ENCODE measurements at regions not wholly inside any gene's neighbourhood (a gene's known extent, or its start where the extent isn't known, plus 50 kb on each side); places are given as distances from the start of the nearest gene placed in this dataset.

DNA sequence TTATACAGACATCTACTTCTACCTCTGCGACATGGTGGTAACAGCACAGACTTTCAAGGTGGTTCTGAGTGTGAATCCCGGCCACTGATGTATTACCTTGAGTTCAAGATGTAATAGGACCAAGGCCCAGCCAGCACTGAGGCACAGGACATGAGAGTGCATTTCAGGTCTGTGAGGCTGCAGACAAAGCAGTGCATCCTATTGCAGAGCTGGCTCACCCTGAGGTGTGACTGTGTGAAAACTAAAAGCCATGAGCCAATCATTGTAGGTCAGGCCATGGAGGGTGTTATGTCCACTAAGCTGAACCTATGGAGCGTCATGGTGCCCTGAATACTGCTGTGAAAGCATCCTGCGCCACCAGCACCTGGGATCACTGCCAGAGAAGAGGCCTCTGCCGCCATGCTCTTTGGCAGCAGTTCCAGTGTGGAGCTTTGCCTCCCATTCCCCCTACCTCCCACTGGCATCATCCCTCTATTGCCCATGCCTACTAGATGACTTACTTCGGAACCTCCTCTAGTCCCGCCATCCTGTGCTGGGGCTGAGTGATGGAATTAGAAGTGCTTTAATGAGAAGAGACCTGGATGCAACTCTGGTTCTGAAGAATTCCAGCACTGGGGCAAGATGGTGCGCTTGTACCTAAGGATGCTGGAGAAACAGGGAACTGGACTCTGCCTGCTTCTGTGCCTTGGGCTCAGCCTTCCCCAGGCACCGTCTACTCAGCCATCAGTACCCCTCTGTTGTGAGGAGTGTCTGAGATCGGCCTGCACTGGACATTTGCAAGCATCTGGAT lies 112.0 kb upstream of the RMDN2 start:
- no peaks in the 10 kb centered on the region for H3K9me3 ChIP-seq
- DNase-seq, result no peak
- peaks cover 0 to 10% (median 0%) of the 10 kb centered on the region in 4 donors for H3K4me1 ChIP-seq
- no peak overlapping the region for H3K27ac ChIP-seq
- TF ChIP-seq, protein P1, sequence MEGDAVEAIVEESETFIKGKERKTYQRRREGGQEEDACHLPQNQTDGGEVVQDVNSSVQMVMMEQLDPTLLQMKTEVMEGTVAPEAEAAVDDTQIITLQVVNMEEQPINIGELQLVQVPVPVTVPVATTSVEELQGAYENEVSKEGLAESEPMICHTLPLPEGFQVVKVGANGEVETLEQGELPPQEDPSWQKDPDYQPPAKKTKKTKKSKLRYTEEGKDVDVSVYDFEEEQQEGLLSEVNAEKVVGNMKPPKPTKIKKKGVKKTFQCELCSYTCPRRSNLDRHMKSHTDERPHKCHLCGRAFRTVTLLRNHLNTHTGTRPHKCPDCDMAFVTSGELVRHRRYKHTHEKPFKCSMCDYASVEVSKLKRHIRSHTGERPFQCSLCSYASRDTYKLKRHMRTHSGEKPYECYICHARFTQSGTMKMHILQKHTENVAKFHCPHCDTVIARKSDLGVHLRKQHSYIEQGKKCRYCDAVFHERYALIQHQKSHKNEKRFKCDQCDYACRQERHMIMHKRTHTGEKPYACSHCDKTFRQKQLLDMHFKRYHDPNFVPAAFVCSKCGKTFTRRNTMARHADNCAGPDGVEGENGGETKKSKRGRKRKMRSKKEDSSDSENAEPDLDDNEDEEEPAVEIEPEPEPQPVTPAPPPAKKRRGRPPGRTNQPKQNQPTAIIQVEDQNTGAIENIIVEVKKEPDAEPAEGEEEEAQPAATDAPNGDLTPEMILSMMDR (IDR thresholded peaks at IDR 0.05), result no peak
- TF ChIP-seq POLR2A (IDR thresholded peaks at IDR 0.05), result no peak
- no peaks in the 10 kb centered on the region for H3K27me3 ChIP-seq
- H3K36me3 ChIP-seq, result no peaks in the 10 kb centered on the region
- H3K4me3 ChIP-seq, result no peak overlapping the region

DNA sequence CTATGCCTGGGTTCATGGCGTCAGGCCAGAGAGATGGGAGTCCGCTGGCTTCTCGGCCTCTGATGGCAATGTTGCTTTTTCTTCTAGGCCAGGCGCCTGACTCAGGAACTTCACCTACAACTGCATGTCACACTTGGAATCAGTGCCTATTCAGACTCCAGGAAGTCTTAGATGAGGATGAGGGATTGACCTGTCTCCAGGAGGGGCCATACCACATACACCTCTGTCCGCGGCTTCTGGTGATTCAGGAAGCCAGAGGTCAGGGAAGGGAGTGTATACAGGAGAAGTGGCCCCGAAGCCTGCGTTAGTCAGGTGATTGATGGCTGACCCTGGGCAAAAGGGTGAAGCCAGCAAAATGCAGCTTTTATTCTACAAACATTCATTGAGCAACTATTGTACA lies 109.1 kb upstream of the RMDN2 start:
- Histone ChIP-seq H3K9me3 (no peaks in the 10 kb centered on the region), H3K4me1 (no peaks in the 10 kb centered on the region), H3K4me3 (no peak overlapping the region), H3K27ac (no peak overlapping the region), H3K36me3 (no peaks in the 10 kb centered on the region), H3K27me3 (no peaks in the 10 kb centered on the region)
- TF ChIP-seq, protein P1 (IDR thresholded peaks at IDR 0.05), result no peak
- no peak for TF ChIP-seq POLR2A (IDR thresholded peaks at IDR 0.05)
- no peak for DNase-seq

DNA sequence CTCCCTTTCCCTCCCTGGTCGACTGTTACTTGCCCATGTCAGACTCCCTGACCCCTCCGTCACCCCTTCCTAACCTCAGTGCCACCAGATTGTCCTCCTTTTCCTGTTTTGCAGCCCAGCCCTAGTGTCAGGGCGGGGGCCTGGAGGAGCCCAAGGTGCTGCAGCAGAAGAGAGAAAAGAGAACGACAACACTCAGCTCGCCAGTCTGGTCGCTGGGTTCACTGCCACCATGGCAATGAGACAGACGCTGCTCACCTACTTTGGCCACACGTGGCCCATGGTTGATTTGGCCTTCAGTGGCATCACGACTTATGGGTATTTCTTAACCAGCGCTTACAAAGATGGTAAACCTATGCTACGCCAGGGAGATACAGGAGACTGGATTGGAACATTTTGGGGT lies 108.4 kb upstream of the RMDN2 start:
- Histone ChIP-seq H3K27me3 (no peaks in the 10 kb centered on the region), H3K4me1 (no peaks in the 10 kb centered on the region), H3K4me3 (no peak overlapping the region), H3K27ac (no peak overlapping the region), H3K36me3 (no peaks in the 10 kb centered on the region), H3K9me3 (no peaks in the 10 kb centered on the region)
- no peak for DNase-seq
- TF ChIP-seq, protein P1 (IDR thresholded peaks at IDR 0.05), result no peak
- no peak for TF ChIP-seq POLR2A (IDR thresholded peaks at IDR 0.05)

DNA sequence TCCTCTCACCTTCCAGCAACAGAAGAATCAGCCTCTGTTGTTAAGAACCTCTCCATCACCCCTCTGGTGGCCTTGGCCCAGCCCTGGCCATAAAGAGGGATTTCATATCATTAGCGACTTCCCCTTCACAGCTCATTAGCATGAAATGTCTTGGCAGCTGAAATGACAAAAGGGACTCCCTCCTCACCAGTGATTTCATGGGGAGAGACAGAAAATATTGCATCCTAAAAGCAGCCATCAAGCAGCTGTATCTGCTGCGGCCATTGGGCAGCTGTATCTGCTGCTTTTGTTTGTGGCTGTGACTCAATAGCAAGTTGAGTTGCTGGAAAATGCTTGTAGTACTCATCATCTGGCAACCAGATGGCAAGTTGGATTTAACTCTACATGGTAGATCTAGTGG lies 105.9 kb upstream of the RMDN2 start:
- H3K36me3 ChIP-seq, result no peaks in the 10 kb centered on the region
- no peaks in the 10 kb centered on the region for H3K9me3 ChIP-seq
- DNase-seq, result no peak
- no peak overlapping the region for H3K27ac ChIP-seq
- H3K4me1 ChIP-seq, result peaks cover 0 to 4% (median 0%) of the 10 kb centered on the region in 4 donors
- no peaks in the 10 kb centered on the region for H3K27me3 ChIP-seq
- TF ChIP-seq POLR2A (IDR thresholded peaks at IDR 0.05), result no peak
- TF ChIP-seq, protein P1 (IDR thresholded peaks at IDR 0.05), result no peak
- no peak overlapping the region for H3K4me3 ChIP-seq

DNA sequence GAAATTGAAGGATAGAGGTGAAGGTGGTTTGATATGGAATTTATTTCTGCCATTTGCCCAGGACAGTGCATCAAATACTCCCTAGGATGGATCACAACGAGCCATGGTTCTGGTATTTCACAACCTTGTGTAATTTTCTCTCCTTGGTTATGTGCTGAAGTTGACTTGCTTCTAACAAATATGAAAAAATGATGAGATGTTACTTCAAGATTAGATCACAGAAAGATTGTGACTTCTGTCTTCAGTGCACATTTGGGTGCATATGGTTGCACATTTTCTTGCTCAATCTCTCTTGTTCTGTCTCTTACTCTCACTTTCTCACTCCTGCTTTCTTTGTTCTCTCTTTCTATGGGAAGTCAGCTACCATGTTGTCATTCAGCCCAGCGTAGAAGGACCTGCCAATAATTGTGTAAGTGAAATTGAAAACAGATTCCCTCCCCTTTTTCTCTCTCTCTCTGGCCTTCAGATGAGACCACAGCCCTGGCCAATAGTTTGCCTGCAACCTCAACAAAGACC lies 104.6 kb upstream of the RMDN2 start:
- H3K27me3 ChIP-seq, result no peaks in the 10 kb centered on the region

DNA sequence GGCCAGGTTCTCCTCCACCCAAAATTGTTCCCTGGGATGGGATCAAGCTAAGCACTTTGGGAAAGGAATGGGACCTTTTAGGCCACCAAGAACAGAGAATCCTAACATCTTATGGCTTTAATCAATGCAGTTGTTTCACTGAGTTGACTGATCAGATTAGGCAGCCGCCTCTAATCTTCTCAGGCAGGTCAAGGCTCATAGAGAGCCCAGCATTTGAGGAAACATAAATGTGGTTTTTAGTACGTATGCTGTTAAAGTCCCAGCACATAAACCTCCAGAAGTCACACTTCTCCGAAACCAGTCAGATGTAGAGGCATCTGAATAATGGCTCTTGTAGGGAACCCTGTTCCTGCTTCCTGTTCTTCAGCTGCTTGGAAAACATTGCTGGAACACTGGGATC lies 99.5 kb upstream of the RMDN2 start:
- DNase-seq, result no peak
- Histone ChIP-seq H3K27ac (no peak overlapping the region), H3K4me1 (peaks cover 0 to 4% (median 0%) of the 10 kb centered on the region in 4 donors), H3K36me3 (no peaks in the 10 kb centered on the region), H3K9me3 (no peaks in the 10 kb centered on the region), H3K27me3 (no peaks in the 10 kb centered on the region), H3K4me3 (no peak overlapping the region)
- no peak for TF ChIP-seq POLR2A (IDR thresholded peaks at IDR 0.05)
- TF ChIP-seq, protein P1 (IDR thresholded peaks at IDR 0.05), result no peak

More for the DNA sequence above, 104.6 kb upstream of the RMDN2 start:
- no peak overlapping the region for H3K4me3 ChIP-seq
- no peaks in the 10 kb centered on the region for H3K9me3 ChIP-seq
- TF ChIP-seq POLR2A (IDR thresholded peaks at IDR 0.05), result no peak
- H3K4me1 ChIP-seq, result peaks cover 0 to 4% (median 0%) of the 10 kb centered on the region in 4 donors
- no peak overlapping the region for H3K27ac ChIP-seq
- no peaks in the 10 kb centered on the region for H3K36me3 ChIP-seq
- DNase-seq, result no peak
